Gastroesophageal sphincter (tissue), 4 donors: ENCODE measurements at regions not wholly inside any gene's neighbourhood (a gene's known extent, or its start where the extent isn't known, plus 50 kb on each side); places are given as distances from the start of the nearest gene placed in this dataset.

ENCODE experiments used
- ATAC-seq: fragments of 150-250 bp; one replicate; pipeline ENCODE4 v1.9.1; 2016; ENCODE audit warnings: mild to moderate bottlenecking, moderate library complexity
- H3K27ac ChIP-seq, 4 donors: fragments of 200-600 bp; sonication (generic) in 3 of 4; 1 replicate in 3 of 4; 2 replicates in 1 of 4; pipeline ENCODE4 v1.5.1; 2016 to 2019
- H3K27me3 ChIP-seq: fragments of 200-600 bp; sonication (generic); one replicate; pipeline ENCODE4 v1.5.1; 2019
- H3K36me3 ChIP-seq, 2 donors: fragments of 200-600 bp; sonication (generic); one replicate each; pipeline ENCODE4 v1.5.1; 2019; ENCODE audit warnings: control low read depth in 1 of 2
- H3K4me1 ChIP-seq, 3 donors: fragments of 200-600 bp; sonication (generic); 1 replicate in 2 of 3; 2 replicates in 1 of 3; pipeline ENCODE4 v1.5.1; 2016 to 2019; ENCODE audit warnings: control low read depth in 2 of 3
- H3K4me3 ChIP-seq, 2 donors: fragments of 200-600 bp; sonication (generic); one replicate each; pipeline ENCODE4 v1.5.1; 2019; ENCODE audit warnings: mild to moderate bottlenecking in 1 of 2, moderate library complexity in 1 of 2
- H3K9me3 ChIP-seq, 3 donors: fragments of 200-600 bp; sonication (generic); one replicate each; pipeline ENCODE4 v1.5.1; 2017 to 2019; ENCODE audit warnings: control low read depth in 2 of 3
- CTCF ChIP-seq, 4 experiments: fragments of 200-600 bp in 2 of 4; fragments of 450-650 bp in 2 of 4; sonication (generic) in 1 of 4; IDR thresholded peaks; one replicate each; pipeline ENCODE4 v1.5.1; 2017 to 2019; ENCODE audit warnings: antibody characterized with exemption in 4 of 4, mild to moderate bottlenecking in 2 of 4, moderate library complexity in 2 of 4
- EP300 ChIP-seq: sonication (generic); formaldehyde crosslinking; IDR thresholded peaks from one replicate; pipeline ENCODE4 v1.6.1; 2017; ENCODE audit warnings: antibody characterized with exemption, mild to moderate bottlenecking
- POLR2A ChIP-seq, 2 donors: fragments of 450-650 bp; IDR thresholded peaks; one replicate each; pipeline ENCODE4 v1.6.1; 2017; ENCODE audit warnings: antibody characterized with exemption in 2 of 2, mild to moderate bottlenecking in 2 of 2, moderate library complexity in 1 of 2
- POLR2AphosphoS5 ChIP-seq: sonication (generic); formaldehyde crosslinking; IDR thresholded peaks from one replicate; pipeline ENCODE4 v1.6.1; 2017; ENCODE audit warnings: antibody characterized with exemption
- WGBS, 2 donors: methylation state at CpG; one replicate each; pipeline ENCODE4 v1.1.5; 2018; ENCODE audit warnings: low coverage in 1 of 2; 5-methylcytosine and 5-hydroxymethylcytosine counted together

GRCh38 chr2:71933467-71934319 is 214.0 kb downstream of the CYP26B1 start:
- Histone ChIP-seq H3K27me3 (no peaks in the 10 kb centered on the region), H3K9me3 (no peaks in the 10 kb centered on the region), H3K27ac (no peak overlapping the region), H3K4me1 (peaks cover 0 to 4% (median 0%) of the 10 kb centered on the region in 3 donors), H3K36me3 (no peaks in the 10 kb centered on the region), H3K4me3 (no peak overlapping the region)
- no peak for ATAC-seq
- WGBS, 2 donors = 67 to 77% methylated on average over 3 to 6 of the region's 8 CpGs
- TF ChIP-seq POLR2AphosphoS5 (no peak), EP300 (no peak), CTCF (IDR thresholded peaks at IDR 0.05) (no peak), POLR2A (IDR thresholded peaks at IDR 0.05) (no peak)

GRCh38 chr2:71932780-71933466 is 214.7 kb downstream of the CYP26B1 start:
- Histone ChIP-seq H3K4me3 (no peak overlapping the region), H3K27ac (no peak overlapping the region), H3K4me1 (peaks cover 0 to 4% (median 0%) of the 10 kb centered on the region in 3 donors), H3K9me3 (no peaks in the 10 kb centered on the region), H3K27me3 (no peaks in the 10 kb centered on the region), H3K36me3 (no peaks in the 10 kb centered on the region)
- WGBS, 2 donors = 80 to 94% methylated on average over 1 to 3 of the region's 13 CpGs
- no peak for ATAC-seq
- TF ChIP-seq CTCF (IDR thresholded peaks at IDR 0.05) = no peak
- no peak for TF ChIP-seq EP300
- TF ChIP-seq POLR2AphosphoS5 = no peak
- TF ChIP-seq POLR2A (IDR thresholded peaks at IDR 0.05) = no peak

GRCh38 chr2:71932037-71932779 is 215.5 kb downstream of the CYP26B1 start:
- WGBS, 2 donors = 79 to 88% methylated on average over 8 of the region's 13 CpGs
- peaks cover 0 to 4% (median 0%) of the 10 kb centered on the region in 3 donors for H3K4me1 ChIP-seq
- no peak for TF ChIP-seq POLR2A (IDR thresholded peaks at IDR 0.05)
- no peak for TF ChIP-seq CTCF (IDR thresholded peaks at IDR 0.05)
- TF ChIP-seq POLR2AphosphoS5 = no peak
- no peak for TF ChIP-seq EP300
- H3K4me3 ChIP-seq = no peak overlapping the region
- H3K9me3 ChIP-seq = no peaks in the 10 kb centered on the region
- ATAC-seq = no peak
- no peaks in the 10 kb centered on the region for H3K27me3 ChIP-seq
- no peak overlapping the region for H3K27ac ChIP-seq
- no peaks in the 10 kb centered on the region for H3K36me3 ChIP-seq

- no peak for TF ChIP-seq CTCF (IDR thresholded peaks at IDR 0.05)
- TF ChIP-seq POLR2AphosphoS5 = no peak
- no peak for TF ChIP-seq EP300
- no peak for TF ChIP-seq POLR2A (IDR thresholded peaks at IDR 0.05)
- no peak for ATAC-seq
- Histone ChIP-seq H3K27ac (no peak overlapping the region), H3K36me3 (no peaks in the 10 kb centered on the region), H3K4me1 (peaks cover 0 to 4% (median 0%) of the 10 kb centered on the region in 3 donors), H3K27me3 (no peaks in the 10 kb centered on the region), H3K4me3 (no peak overlapping the region), H3K9me3 (no peaks in the 10 kb centered on the region)
- WGBS, 2 donors = 55 to 60% methylated on average over 1 to 2 of the region's 12 CpGs
Measured at GRCh38 chr2:71930049-71930681, 217.5 kb downstream of the CYP26B1 start.
